GM10248 (cell line): ENCODE measurements at regions not wholly inside any gene's neighbourhood (a gene's known extent, or its start where the extent isn't known, plus 50 kb on each side); places are given as distances from the start of the nearest gene placed in this dataset.

Source experiments
- CTCF ChIA-PET: fragments of 300-600 bp; sonication (Branson Sonifier 250); formaldehyde crosslinking; extraction: SDS; loops from one replicate; lab custom pipeline; 2021; ENCODE audit warnings: antibody characterized with exemption; lab: Yijun Ruan, JAX
- POLR2A ChIA-PET: fragments of 350-650 bp; sonication (Branson Sonifier 250); formaldehyde crosslinking; extraction: SDS; loops from one replicate; lab custom pipeline; 2020; ENCODE audit warnings: antibody characterized with exemption; lab: Yijun Ruan, JAX
- DNase-seq: peaks from one replicate; pipeline ENCODE4 v3.0.0; 2012; ENCODE audit errors: extremely low spot score
- TF ChIP-seq, protein P1 (sequence below): IDR thresholded peaks from 2 replicates; pipeline ENCODE4 v1.5.1; 2012; ENCODE audit warnings: mild to moderate bottlenecking, low read depth; ENCODE audit errors: extremely low read depth, missing control alignments, control extremely low read depth

DNA sequence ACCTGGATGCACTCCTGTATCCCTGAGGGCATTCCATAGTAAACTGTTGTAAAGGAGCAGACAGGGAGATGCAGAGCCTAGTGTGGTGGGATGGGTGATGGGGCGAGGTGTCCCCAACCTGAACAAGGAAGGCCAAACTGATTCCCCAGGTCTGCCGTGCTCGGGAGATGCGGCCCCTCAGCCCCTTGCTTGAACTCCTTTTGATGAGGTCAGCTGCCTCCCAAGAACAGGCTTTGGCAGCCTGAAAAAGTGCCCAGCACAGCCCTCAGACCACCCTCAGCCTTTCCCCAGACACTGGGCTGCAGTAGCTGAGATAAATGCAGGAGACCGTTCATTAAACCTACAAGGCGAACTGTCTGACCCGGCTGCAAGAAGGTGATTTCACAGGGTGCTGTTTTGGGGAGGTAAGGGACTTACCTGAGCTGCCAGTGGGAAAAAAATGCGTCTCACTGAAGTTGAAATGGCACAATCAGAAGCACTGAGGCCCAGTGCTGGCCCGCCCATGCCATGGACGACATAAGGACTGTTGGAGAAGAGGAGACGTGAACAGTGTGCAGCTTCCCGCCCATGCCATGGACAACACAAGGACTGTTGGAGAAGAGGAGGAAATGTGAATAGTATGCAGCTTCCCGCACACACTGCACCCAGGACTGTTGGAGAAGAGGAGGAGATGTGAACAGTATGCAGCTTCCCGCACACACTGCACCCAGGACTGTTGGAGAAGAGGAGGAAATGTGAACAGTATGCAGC lies 148.4 kb upstream of the FAM20C start:
- CTCF ChIA-PET, result no interaction called here
- TF ChIP-seq, protein P1, sequence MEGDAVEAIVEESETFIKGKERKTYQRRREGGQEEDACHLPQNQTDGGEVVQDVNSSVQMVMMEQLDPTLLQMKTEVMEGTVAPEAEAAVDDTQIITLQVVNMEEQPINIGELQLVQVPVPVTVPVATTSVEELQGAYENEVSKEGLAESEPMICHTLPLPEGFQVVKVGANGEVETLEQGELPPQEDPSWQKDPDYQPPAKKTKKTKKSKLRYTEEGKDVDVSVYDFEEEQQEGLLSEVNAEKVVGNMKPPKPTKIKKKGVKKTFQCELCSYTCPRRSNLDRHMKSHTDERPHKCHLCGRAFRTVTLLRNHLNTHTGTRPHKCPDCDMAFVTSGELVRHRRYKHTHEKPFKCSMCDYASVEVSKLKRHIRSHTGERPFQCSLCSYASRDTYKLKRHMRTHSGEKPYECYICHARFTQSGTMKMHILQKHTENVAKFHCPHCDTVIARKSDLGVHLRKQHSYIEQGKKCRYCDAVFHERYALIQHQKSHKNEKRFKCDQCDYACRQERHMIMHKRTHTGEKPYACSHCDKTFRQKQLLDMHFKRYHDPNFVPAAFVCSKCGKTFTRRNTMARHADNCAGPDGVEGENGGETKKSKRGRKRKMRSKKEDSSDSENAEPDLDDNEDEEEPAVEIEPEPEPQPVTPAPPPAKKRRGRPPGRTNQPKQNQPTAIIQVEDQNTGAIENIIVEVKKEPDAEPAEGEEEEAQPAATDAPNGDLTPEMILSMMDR, result no peak
- POLR2A ChIA-PET, result no interaction called here
- no peak for DNase-seq

DNA sequence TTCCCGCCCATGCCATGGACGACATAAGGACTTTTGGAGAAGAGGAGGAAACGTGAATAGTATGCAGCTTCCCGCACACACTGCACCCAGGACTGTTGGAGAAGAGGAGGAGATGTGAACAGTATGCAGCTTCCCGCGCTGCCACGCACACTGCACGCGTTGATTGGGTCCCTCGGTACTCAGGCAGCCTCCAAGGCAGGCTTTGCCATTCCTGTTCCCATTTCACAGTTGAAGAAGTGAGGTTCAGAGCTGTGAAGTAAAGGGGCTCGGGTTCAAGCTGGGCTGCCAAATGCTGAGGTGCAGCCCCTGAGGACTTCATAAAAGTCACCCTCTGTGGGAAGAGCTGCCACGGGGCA lies 147.9 kb upstream of the FAM20C start:
- DNase-seq, result no peak
- TF ChIP-seq, protein P1, result no peak
- ChIA-PET CTCF (no interaction called here), POLR2A (no interaction called here)

DNA sequence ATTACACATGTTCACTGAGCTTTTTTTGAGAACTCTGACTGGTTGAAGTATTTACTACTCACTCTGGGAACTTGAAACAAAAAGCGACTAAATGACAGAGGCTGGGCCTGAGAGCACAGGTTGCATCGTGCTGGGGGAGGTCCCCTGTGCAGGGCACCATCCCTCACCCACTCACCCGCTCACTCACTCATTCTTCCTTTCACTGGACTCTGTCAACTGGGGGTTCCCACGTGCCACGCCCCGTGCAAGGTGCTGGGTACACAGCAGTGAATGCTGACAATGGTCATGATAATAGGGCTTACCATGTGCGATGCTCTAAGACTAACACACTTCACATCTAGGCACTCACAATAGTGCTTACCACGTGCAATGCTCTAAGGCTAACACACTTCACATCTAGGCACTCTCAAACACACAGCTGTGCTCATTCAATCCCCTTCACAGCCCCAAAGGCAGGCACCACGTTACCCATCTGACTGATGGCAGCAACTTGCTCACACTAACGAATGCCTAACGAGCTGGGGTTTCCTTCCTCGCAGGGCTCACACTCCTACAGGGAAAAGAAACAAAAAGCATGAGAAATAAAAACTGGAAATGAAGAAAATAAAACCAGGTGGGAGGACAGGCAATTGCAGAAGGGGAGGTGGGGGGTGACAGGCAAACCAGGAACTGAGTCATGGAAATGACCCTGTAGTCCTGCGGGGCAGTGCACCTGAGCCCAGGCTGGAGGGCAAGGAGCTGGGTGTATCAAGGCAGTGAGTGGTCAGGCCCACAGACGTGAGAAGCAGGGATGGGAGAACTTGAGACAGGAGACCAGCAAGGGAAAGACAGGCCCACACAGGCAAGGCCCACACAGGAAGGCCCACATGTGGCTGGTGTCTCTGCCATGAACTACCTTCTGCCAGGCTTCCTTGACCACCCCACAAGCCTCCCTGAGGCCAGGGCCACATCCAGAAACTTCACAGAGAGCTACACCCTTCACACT lies 147.0 kb upstream of the FAM20C start:
- ChIA-PET POLR2A (no interaction called here), CTCF (interaction anchor here (0.9 to 1.3 kb wide), 2 partner anchors 9 to 13 kb away, joined by 3 to 4 read pairs; no protein-coding TSS in a partner anchor)
- no peak for DNase-seq
- TF ChIP-seq, protein P1, result no peak

DNA sequence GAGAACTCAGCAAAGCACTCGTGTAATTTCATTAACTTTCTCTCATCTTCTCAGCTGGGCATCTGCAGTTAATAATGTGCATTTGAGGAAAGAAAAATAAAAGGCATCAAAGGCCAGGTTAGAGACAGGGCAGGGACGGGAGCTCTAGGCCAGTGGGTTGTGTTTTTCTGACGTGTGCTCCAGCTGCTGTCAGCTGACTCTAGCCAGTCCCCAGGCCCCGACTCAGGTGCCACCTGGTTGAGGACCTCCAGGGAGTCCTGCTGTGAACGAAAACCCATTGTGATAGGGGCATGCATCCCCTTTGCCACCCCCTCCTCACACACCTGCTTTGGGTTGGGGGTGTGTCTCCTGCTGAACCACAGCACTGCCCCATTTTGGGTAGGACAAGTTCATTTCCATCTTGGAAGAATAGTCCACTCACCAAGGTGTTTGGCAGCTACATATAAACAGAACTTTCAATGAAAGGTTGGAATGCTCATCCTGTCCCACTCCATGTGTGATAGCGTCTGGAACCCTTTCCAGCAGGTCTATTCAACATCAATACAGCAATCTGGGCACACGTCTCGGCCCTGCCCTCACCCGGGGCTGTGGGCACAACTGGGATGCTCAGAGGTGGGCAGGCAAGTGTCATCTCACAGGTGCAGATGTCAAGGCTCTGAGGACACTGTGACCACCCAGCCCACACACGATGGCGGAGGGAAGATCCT lies 146.1 kb upstream of the FAM20C start:
- DNase-seq, result no peak
- ChIA-PET CTCF (interaction anchor here (0.9 to 1.3 kb wide), 2 partner anchors 8 to 12 kb away, joined by 3 to 4 read pairs; no protein-coding TSS in a partner anchor), POLR2A (no interaction called here)
- TF ChIP-seq, protein P1, result no peak

DNA sequence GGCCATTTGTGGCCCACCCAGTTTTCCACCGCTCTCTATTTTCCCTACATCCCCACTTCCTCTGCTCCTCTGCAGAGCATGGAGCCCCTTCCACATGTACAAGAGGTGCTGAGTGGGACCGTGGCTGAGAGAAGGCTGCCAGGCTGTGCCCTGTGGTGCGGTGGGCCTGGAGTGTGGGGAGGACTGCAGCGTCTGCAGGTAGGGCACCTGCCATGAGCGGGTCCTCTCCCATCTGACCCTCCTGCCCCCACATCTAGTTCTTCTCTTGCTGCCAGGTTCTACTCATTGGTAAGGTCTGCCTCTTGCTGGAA lies 145.6 kb upstream of the FAM20C start:
- TF ChIP-seq, protein P1, result no peak
- POLR2A ChIA-PET, result no interaction called here
- no peak for DNase-seq
- CTCF ChIA-PET, result no interaction called here

DNA sequence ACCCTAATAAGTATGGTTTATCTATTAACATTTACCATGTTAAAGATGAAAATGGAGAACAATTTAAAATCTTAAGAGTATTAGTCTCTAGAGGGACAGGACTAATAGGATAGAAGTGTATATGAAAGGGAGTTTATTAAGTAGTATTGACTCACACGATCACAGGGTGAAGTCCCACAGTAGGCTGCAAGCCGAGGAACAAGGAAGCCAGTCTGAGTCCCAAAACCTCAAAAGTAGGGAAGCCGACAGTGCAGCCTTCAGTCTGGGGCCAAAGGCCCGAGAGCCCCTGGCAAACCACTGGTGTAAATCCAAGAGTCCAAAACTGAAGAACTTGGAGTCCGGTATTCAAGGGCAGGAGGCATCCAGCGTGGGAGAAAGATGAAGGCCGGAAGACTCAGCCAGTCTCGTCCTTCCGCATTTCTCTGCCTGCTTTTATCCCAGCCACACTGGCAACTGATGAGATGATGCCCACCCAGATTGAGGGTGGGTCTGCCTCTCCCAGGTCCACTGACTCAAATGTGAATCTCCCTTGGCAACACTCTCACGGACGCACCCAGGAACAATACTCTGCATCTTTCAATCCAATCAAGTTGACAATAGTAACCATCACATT lies 140.8 kb upstream of the FAM20C start:
- POLR2A ChIA-PET, result no interaction called here
- CTCF ChIA-PET, result no interaction called here
- TF ChIP-seq, protein P1, result no peak
- no peak for DNase-seq
